Neural progenitor cell (in vitro differentiated cells): ENCODE measurements at regions not wholly inside any gene's neighbourhood (a gene's known extent, or its start where the extent isn't known, plus 50 kb on each side); places are given as distances from the start of the nearest gene placed in this dataset.

Experiments
- DNase-seq: peaks from one replicate; pipeline ENCODE4 v3.0.0-alpha.2; 2016; ENCODE audit warnings: low spot score
- H2AFZ ChIP-seq: fragments of 200-600 bp; sonication (generic); replicated peaks from 2 replicates; pipeline ENCODE4 v1.6.1; 2016; ENCODE audit warnings: antibody characterized with exemption
- H3F3A ChIP-seq: fragments of 200-600 bp; sonication (generic); 2 replicates; pipeline ENCODE4 v1.6.1; 2016; ENCODE audit warnings: antibody characterized with exemption, low read depth
- H3K27ac ChIP-seq: fragments of 200-600 bp; sonication (generic); 2 replicates; pipeline ENCODE4 v1.5.1; 2016; ENCODE audit warnings: mild to moderate bottlenecking
- H3K27me3 ChIP-seq: fragments of 200-600 bp; sonication (generic); 2 replicates; pipeline ENCODE4 v1.6.1; 2016; ENCODE audit warnings: mild to moderate bottlenecking, moderate library complexity
- H3K36me3 ChIP-seq: fragments of 200-600 bp; sonication (generic); 2 replicates; pipeline ENCODE4 v1.5.1; 2016
- H3K4me1 ChIP-seq: fragments of 200-600 bp; sonication (generic); 2 replicates; pipeline ENCODE4 v1.6.1; 2016; ENCODE audit warnings: mixed run types
- H3K4me2 ChIP-seq: fragments of 200-600 bp; sonication (generic); 2 replicates; pipeline ENCODE4 v1.6.1; 2016
- H3K4me3 ChIP-seq: fragments of 200-600 bp; sonication (generic); 2 replicates; pipeline ENCODE4 v1.5.1; 2016
- H3K79me2 ChIP-seq: fragments of 200-600 bp; sonication (generic); 2 replicates; pipeline ENCODE4 v1.6.1; 2016; ENCODE audit warnings: low read depth
- H3K9ac ChIP-seq: fragments of 200-600 bp; sonication (generic); 2 replicates; pipeline ENCODE4 v1.6.1; 2016
- H3K9me3 ChIP-seq: fragments of 200-600 bp; sonication (generic); 2 replicates; pipeline ENCODE4 v1.5.1; 2016; ENCODE audit warnings: low read depth
- H4K20me1 ChIP-seq: fragments of 200-600 bp; sonication (generic); 2 replicates; pipeline ENCODE4 v1.6.1; 2016; ENCODE audit warnings: low read depth
- H3K27ac Mint-ChIP-seq: 3 replicates; pipeline ENCODE4 v1.8.0; 2021; ENCODE audit warnings: mixed read lengths
- H3K27me3 Mint-ChIP-seq: 2 replicates; pipeline ENCODE4 v1.8.0; 2022; ENCODE audit warnings: low read depth, mild to moderate bottlenecking, inconsistent platforms, moderate library complexity, mixed read lengths; ENCODE audit not compliant: insufficient read depth
- H3K36me3 Mint-ChIP-seq: 3 replicates; pipeline ENCODE4 v1.8.0; 2021; ENCODE audit warnings: mixed read lengths
- H3K4me1 Mint-ChIP-seq: 3 replicates; pipeline ENCODE4 v1.8.0; 2021; ENCODE audit warnings: mixed read lengths
- H3K4me3 Mint-ChIP-seq: 3 replicates; pipeline ENCODE4 v1.8.0; 2021; ENCODE audit warnings: mild to moderate bottlenecking, moderate library complexity, mixed read lengths
- H3K9me3 Mint-ChIP-seq: 3 replicates; pipeline ENCODE4 v1.8.0; 2020; ENCODE audit warnings: mixed read lengths
- CTCF ChIP-seq: fragments of 200-600 bp; sonication (generic); IDR thresholded peaks from 2 replicates; pipeline ENCODE4 v1.5.1; 2017; ENCODE audit warnings: antibody characterized with exemption, mild to moderate bottlenecking
- EZH2 ChIP-seq: fragments of 200-600 bp; sonication (generic); IDR thresholded peaks from 2 replicates; pipeline ENCODE4 v1.6.1; 2017; ENCODE audit warnings: antibody characterized with exemption, mild to moderate bottlenecking, moderate library complexity
- EZH2phosphoT487 ChIP-seq: fragments of 200-600 bp; sonication (generic); IDR thresholded peaks from 2 replicates; pipeline ENCODE4 v1.6.1; 2017; ENCODE audit warnings: antibody characterized with exemption

GRCh38 chr2:78506301-78506700, 519.2 kb upstream of the REG3G start:
- H3K9ac ChIP-seq = no peak overlapping the region
- TF ChIP-seq EZH2 (no peak), EZH2phosphoT487 (no peak), CTCF (no peak)
- no peaks in the 10 kb centered on the region for H3F3A ChIP-seq
- H3K4me2 ChIP-seq = no peak overlapping the region
- no peak overlapping the region for H3K4me3 ChIP-seq
- H3K79me2 ChIP-seq = no peaks in the 10 kb centered on the region
- no peaks in the 10 kb centered on the region for H3K4me1 ChIP-seq
- no peaks in the 10 kb centered on the region for H3K9me3 ChIP-seq
- H2AFZ ChIP-seq = no peak overlapping the region
- H4K20me1 ChIP-seq = no peaks in the 10 kb centered on the region
- H3K36me3 Mint-ChIP-seq = no peaks in the 10 kb centered on the region
- peaks cover 17% of the 10 kb centered on the region for H3K9me3 Mint-ChIP-seq
- no peak overlapping the region for H3K4me3 Mint-ChIP-seq
- no peaks in the 10 kb centered on the region for H3K27me3 ChIP-seq
- H3K36me3 ChIP-seq = no peaks in the 10 kb centered on the region
- no peaks in the 10 kb centered on the region for H3K27me3 Mint-ChIP-seq
- H3K27ac Mint-ChIP-seq = no peak overlapping the region
- no peaks in the 10 kb centered on the region for H3K4me1 Mint-ChIP-seq
- no peak for DNase-seq
- H3K27ac ChIP-seq = no peak overlapping the region

GRCh38 chr2:78521938-78522337, 503.6 kb upstream of the REG3G start:
- no peaks in the 10 kb centered on the region for H3K27me3 ChIP-seq
- TF ChIP-seq EZH2 = no peak
- no peak for TF ChIP-seq CTCF
- no peak for TF ChIP-seq EZH2phosphoT487
- no peaks in the 10 kb centered on the region for H3K36me3 Mint-ChIP-seq
- H3K27me3 Mint-ChIP-seq = no peaks in the 10 kb centered on the region
- no peaks in the 10 kb centered on the region for H3K36me3 ChIP-seq
- peaks cover 14% of the 10 kb centered on the region for H3K4me1 Mint-ChIP-seq
- no peaks in the 10 kb centered on the region for H3F3A ChIP-seq
- no peak for DNase-seq
- no peaks in the 10 kb centered on the region for H4K20me1 ChIP-seq
- no peak overlapping the region for H3K4me3 ChIP-seq
- no peak overlapping the region for H3K4me3 Mint-ChIP-seq
- H3K9me3 Mint-ChIP-seq = peaks cover 3% of the 10 kb centered on the region
- H3K4me1 ChIP-seq = no peaks in the 10 kb centered on the region
- H3K9ac ChIP-seq = no peak overlapping the region
- H2AFZ ChIP-seq = no peak overlapping the region
- no peaks in the 10 kb centered on the region for H3K9me3 ChIP-seq
- H3K4me2 ChIP-seq = no peak overlapping the region
- no peak overlapping the region for H3K27ac ChIP-seq
- no peaks in the 10 kb centered on the region for H3K79me2 ChIP-seq
- H3K27ac Mint-ChIP-seq = no peak overlapping the region

GRCh38 chr2:78532762-78533379, 492.6 kb upstream of the REG3G start:
- TF ChIP-seq EZH2phosphoT487 = no peak
- no peak for TF ChIP-seq CTCF
- TF ChIP-seq EZH2 = no peak
- Mint-ChIP-seq H3K4me1 (peaks cover 17% of the 10 kb centered on the region), H3K9me3 (no peaks in the 10 kb centered on the region), H3K27me3 (no peaks in the 10 kb centered on the region), H3K27ac (peak overlapping the region; percentile 19), H3K4me3 (no peak overlapping the region), H3K36me3 (no peaks in the 10 kb centered on the region)
- peaks cover 33% of the 10 kb centered on the region for H3K4me1 ChIP-seq
- H3K79me2 ChIP-seq = no peaks in the 10 kb centered on the region
- no peak overlapping the region for H2AFZ ChIP-seq
- H3K9ac ChIP-seq = no peak overlapping the region
- peaks cover 25% of the 10 kb centered on the region for H3F3A ChIP-seq
- H3K9me3 ChIP-seq = no peaks in the 10 kb centered on the region
- peak overlapping the region; percentile 50 for H3K27ac ChIP-seq
- DNase-seq = peak; percentile 19
- H3K4me2 ChIP-seq = peak overlapping the region; percentile 67
- peak overlapping the region; percentile 0 for H3K4me3 ChIP-seq
- no peaks in the 10 kb centered on the region for H3K36me3 ChIP-seq
- H4K20me1 ChIP-seq = no peaks in the 10 kb centered on the region
- no peaks in the 10 kb centered on the region for H3K27me3 ChIP-seq
